IMR-90 (cell line): ENCODE measurements at regions not wholly inside any gene's neighbourhood (a gene's known extent, or its start where the extent isn't known, plus 50 kb on each side); places are given as distances from the start of the nearest gene placed in this dataset.

Source experiments
- ATAC-seq: fragments of 200-7000 bp; cut with Tn5 transposase; 2 replicates; pipeline ENCODE4 v1.9.1; 2020; ENCODE audit warnings: low read depth, mild to moderate bottlenecking, moderate library complexity
- BruUV-seq: library from RNA; stranded (reverse); fragments of 400-500 nt; replicated peaks from 2 replicates; lab custom pipeline; 2021; lab: Mats Ljungman, UMichigan
- CTCF ChIA-PET: fragments of 300-600 bp; formaldehyde crosslinking; extraction: SDS; loops from one replicate; lab custom pipeline; 2021; ENCODE audit warnings: antibody characterized with exemption; lab: Yijun Ruan, JAX
- POLR2A ChIA-PET: fragments of 300-600 bp; sonication (Branson Sonifier 250); formaldehyde crosslinking; loops from one replicate; lab custom pipeline; 2022; ENCODE audit warnings: antibody characterized with exemption; ENCODE audit not compliant: unreplicated experiment; lab: Charles Lee
- DNase-seq: peaks from one replicate; pipeline ENCODE4 v3.0.0; 2013
- H2AFZ ChIP-seq: replicated peaks from 2 replicates; pipeline ENCODE3; 2013; ENCODE audit warnings: low read length, mild to moderate bottlenecking; ENCODE audit not compliant: poor library complexity
- H2AK5ac ChIP-seq: 2 replicates; pipeline ENCODE4 v1.6.1; 2013; ENCODE audit warnings: low read depth, low read length, inconsistent platforms
- H2AK9ac ChIP-seq: replicated peaks from 2 replicates; pipeline ENCODE3; 2013; ENCODE audit warnings: mild to moderate bottlenecking, low read depth, low read length, moderate library complexity; ENCODE audit not compliant: poor library complexity
- H2BK120ac ChIP-seq: 2 replicates; pipeline ENCODE4 v1.6.1; 2013; ENCODE audit warnings: low read depth, low read length, inconsistent platforms
- H2BK15ac ChIP-seq: 3 replicates; pipeline ENCODE4 v1.6.1; 2013; ENCODE audit warnings: low read depth, low read length, inconsistent platforms
- H2BK20ac ChIP-seq: 2 replicates; pipeline ENCODE4 v1.6.1; 2013; ENCODE audit warnings: low read depth, mild to moderate bottlenecking, inconsistent platforms, low read length, moderate library complexity
- H2BK5ac ChIP-seq: 2 replicates; pipeline ENCODE4 v1.6.1; 2013; ENCODE audit warnings: mild to moderate bottlenecking, low read depth, low read length, inconsistent platforms; ENCODE audit not compliant: poor library complexity, severe bottlenecking
- H3K14ac ChIP-seq: replicated peaks from 2 replicates; pipeline ENCODE4 v1.6.1; 2013; ENCODE audit warnings: low read depth, low read length, inconsistent platforms
- H3K18ac ChIP-seq: 2 replicates; pipeline ENCODE4 v1.6.1; 2013; ENCODE audit warnings: low read depth, low read length, control low read depth
- H3K23ac ChIP-seq: 2 replicates; pipeline ENCODE4 v1.6.1; 2013; ENCODE audit warnings: low read depth, low read length, inconsistent platforms
- H3K27ac ChIP-seq: 2 replicates; pipeline ENCODE4 v1.5.1; 2013; ENCODE audit warnings: mild to moderate bottlenecking, control low read depth, low read length; ENCODE audit not compliant: insufficient read depth
- H3K27me3 ChIP-seq: 2 replicates; pipeline ENCODE4 v1.6.1; 2013; ENCODE audit warnings: low read length; ENCODE audit not compliant: control insufficient read depth, insufficient read depth
- H3K36me3 ChIP-seq: 2 replicates; pipeline ENCODE4 v1.6.1; 2013; ENCODE audit warnings: low read length, mixed read lengths; ENCODE audit not compliant: control insufficient read depth, insufficient read depth
- H3K4ac ChIP-seq: 2 replicates; pipeline ENCODE4 v1.6.1; 2013; ENCODE audit warnings: low read depth, low read length, inconsistent platforms
- H3K4me1 ChIP-seq: 2 replicates; pipeline ENCODE4 v1.6.1; 2013; ENCODE audit warnings: low read length, mixed read lengths; ENCODE audit not compliant: control insufficient read depth, insufficient read depth
- H3K4me2 ChIP-seq: 2 replicates; pipeline ENCODE4 v1.6.1; 2013; ENCODE audit warnings: low read depth, mild to moderate bottlenecking, control low read depth, low read length, moderate library complexity
- H3K4me3 ChIP-seq: 2 replicates; pipeline ENCODE4 v1.5.1; 2013; ENCODE audit warnings: low read depth, mild to moderate bottlenecking, control low read depth, low read length, moderate library complexity; ENCODE audit not compliant: insufficient read depth
- H3K56ac ChIP-seq: 2 replicates; pipeline ENCODE4 v1.6.1; 2013; ENCODE audit warnings: low read length, inconsistent platforms; ENCODE audit not compliant: insufficient read depth; ENCODE audit errors: extremely low read depth
- H3K79me1 ChIP-seq, 2 experiments: 2 replicates each; pipeline ENCODE4 v1.6.1; 2013; ENCODE audit warnings: low read length in 2 of 2, inconsistent platforms in 1 of 2, low read depth in 1 of 2
- H3K9ac ChIP-seq: 2 replicates; pipeline ENCODE4 v1.6.1; 2013; ENCODE audit warnings: low read depth, low read length, control low read depth
- H3K9me1 ChIP-seq: 2 replicates; pipeline ENCODE4 v1.6.1; 2013; ENCODE audit warnings: low read length, inconsistent platforms; ENCODE audit not compliant: insufficient read depth
- H3K9me3 ChIP-seq: 2 replicates; pipeline ENCODE4 v1.6.1; 2013; ENCODE audit warnings: low read length; ENCODE audit not compliant: control insufficient read depth, insufficient read depth
- H4K20me1 ChIP-seq: 2 replicates; pipeline ENCODE4 v1.6.1; 2013; ENCODE audit warnings: low read length, inconsistent platforms; ENCODE audit not compliant: insufficient read depth
- H4K5ac ChIP-seq: 2 replicates; pipeline ENCODE4 v1.6.1; 2013; ENCODE audit warnings: mild to moderate bottlenecking, low read depth, low read length, control low read depth
- H4K8ac ChIP-seq, 2 experiments: 2 replicates each; pipeline ENCODE4 v1.6.1; 2013; ENCODE audit warnings: low read depth in 2 of 2, low read length in 2 of 2, control low read depth in 1 of 2, inconsistent platforms in 1 of 2
- H4K91ac ChIP-seq: 2 replicates; pipeline ENCODE4 v1.6.1; 2013; ENCODE audit warnings: low read depth, low read length, inconsistent platforms; ENCODE audit not compliant: insufficient read depth
- BHLHE40 ChIP-seq: fragments of 150-350 bp; IDR thresholded peaks from 2 replicates; pipeline ENCODE4 v1.6.1; 2016; ENCODE audit warnings: mild to moderate bottlenecking, low read depth, low read length
- CEBPB ChIP-seq: IDR thresholded peaks from 2 replicates; pipeline ENCODE4 v1.6.1; 2012; ENCODE audit warnings: low read depth, low read length, improper control_type of control experiment
- CHD1 ChIP-seq: IDR thresholded peaks from 2 replicates; pipeline ENCODE4 v1.6.1; 2012; ENCODE audit warnings: low read depth, low read length, improper control_type of control experiment
- CTCF ChIP-seq: conservative IDR thresholded peaks from 2 replicates; pipeline ENCODE4 v1.5.1; 2012; ENCODE audit warnings: mild to moderate bottlenecking, low read depth, low read length, improper control_type of control experiment
- FOS ChIP-seq: fragments of 150-350 bp; IDR thresholded peaks from 2 replicates; pipeline ENCODE4 v1.6.1; 2016; ENCODE audit warnings: low read depth, low read length
- MAFK ChIP-seq: IDR thresholded peaks from 2 replicates; pipeline ENCODE4 v1.6.1; 2012; ENCODE audit warnings: low read depth, low read length, improper control_type of control experiment
- MAZ ChIP-seq: IDR thresholded peaks from 2 replicates; pipeline ENCODE4 v1.6.1; 2012; ENCODE audit warnings: low read depth, mild to moderate bottlenecking, low read length, improper control_type of control experiment, moderate library complexity, borderline replicate concordance
- MXI1 ChIP-seq: IDR thresholded peaks from 2 replicates; pipeline ENCODE4 v1.6.1; 2012; ENCODE audit warnings: low read depth, mild to moderate bottlenecking, low read length, moderate library complexity, borderline replicate concordance
- NFE2L2 ChIP-seq: fragments of 150-350 bp; IDR thresholded peaks from 2 replicates; pipeline ENCODE4 v1.6.1; 2016; ENCODE audit warnings: low read depth, mild to moderate bottlenecking, low read length
- POLR2A ChIP-seq: IDR thresholded peaks from 2 replicates; pipeline ENCODE4 v1.6.1; 2012; ENCODE audit warnings: mild to moderate bottlenecking, low read depth, low read length
- RAD21 ChIP-seq: IDR thresholded peaks from 2 replicates; pipeline ENCODE4 v1.6.1; 2012; ENCODE audit warnings: low read length, improper control_type of control experiment
- RCOR1 ChIP-seq: IDR thresholded peaks from 2 replicates; pipeline ENCODE4 v1.6.1; 2012; ENCODE audit warnings: mild to moderate bottlenecking, low read length, improper control_type of control experiment; ENCODE audit not compliant: insufficient replicate concordance
- RFX5 ChIP-seq: IDR thresholded peaks from 2 replicates; pipeline ENCODE4 v1.8.0; 2012; ENCODE audit warnings: low read depth, mild to moderate bottlenecking, low read length, moderate library complexity
- SMC3 ChIP-seq: fragments of 150-350 bp; IDR thresholded peaks from 2 replicates; pipeline ENCODE4 v1.6.1; 2016; ENCODE audit warnings: low read depth, mild to moderate bottlenecking, antibody characterized with exemption, low read length, moderate library complexity
- WGBS, 2 experiments: methylation state at CpG; one replicate each; pipeline versions ENCODE4 v1.1.5 to v1.1.7; 2013; ENCODE audit warnings: missing lambda C conversion rate in 2 of 2; ENCODE audit not compliant: insufficient read length in 1 of 2; ENCODE audit errors: extremely low coverage in 2 of 2; 5-methylcytosine and 5-hydroxymethylcytosine counted together
- dilution Hi-C: fragments of 300-500 bp; cut with HindIII; formaldehyde crosslinking; loops from one replicate; pipeline ENCODE4 v1.14.3; 2018; ENCODE audit warnings: low sequenced_read_pairs; ENCODE audit not compliant: unreplicated experiment
- in situ Hi-C: fragments of 300-500 bp; cut with MboI; formaldehyde crosslinking; loops from 3 replicates; pipeline ENCODE4 v1.14.3; 2019; ENCODE audit warnings: low sequenced_read_pairs, inconsistent platforms, mixed read lengths
- intact Hi-C: fragments of 100-400 bp; cut with micrococcal nuclease; formaldehyde crosslinking; loops from 2 replicates; pipeline ENCODE4 v1.10.0; 2022
- TF ChIP-seq, protein P1 (sequence below): fragments of 150-350 bp; IDR thresholded peaks from 2 replicates; pipeline ENCODE4 v1.6.1; 2017; ENCODE audit warnings: mild to moderate bottlenecking, antibody characterized with exemption, low read length, low read depth
- TF ChIP-seq, protein P2 (sequence below): fragments of 150-350 bp; IDR thresholded peaks from 2 replicates; pipeline ENCODE4 v1.6.1; 2016; ENCODE audit warnings: low read depth, mild to moderate bottlenecking, low read length, moderate library complexity, borderline replicate concordance

GRCh38 chr2:120502357-120502756 lies 156.4 kb downstream of the INHBB start:
- Histone ChIP-seq H3K9me3 (no peaks in the 10 kb centered on the region), H2AK9ac (no peak overlapping the region), H2BK5ac (no peak overlapping the region), H4K8ac (no peak overlapping the region), H3K14ac (no peak overlapping the region), H3K56ac (no peak overlapping the region), H3K36me3 (no peaks in the 10 kb centered on the region), H2BK120ac (no peak overlapping the region), H2BK20ac (no peak overlapping the region), H2AK5ac (no peak overlapping the region), H3K4me1 (peaks cover 1% of the 10 kb centered on the region; the same call in 1 of the 2 replicates), H3K4me2 (no peak overlapping the region), H3K9ac (no peak overlapping the region), H3K23ac (no peak overlapping the region), H3K27me3 (peaks cover 49% of the 10 kb centered on the region), H2BK15ac (no peak overlapping the region), H3K18ac (no peak overlapping the region), H3K27ac (no peak overlapping the region), H2AFZ (no peak overlapping the region), H4K20me1 (no peaks in the 10 kb centered on the region), H3K9me1 (no peaks in the 10 kb centered on the region; the same call in 1 of the 2 replicates), H3K4ac (no peak overlapping the region), H3K4me3 (no peak overlapping the region), H4K91ac (no peak overlapping the region), H4K5ac (no peak overlapping the region), H3K79me1 (no peaks in the 10 kb centered on the region)
- POLR2A ChIA-PET = no interaction called here
- intact Hi-C loops (no loop called here), in situ Hi-C loops (no loop called here), dilution Hi-C loops (no loop called here)
- CTCF ChIA-PET = no interaction called here
- DNase-seq (no peak), ATAC-seq (no peak)
- no peak for TF ChIP-seq CHD1
- no peak for TF ChIP-seq FOS
- no peak for TF ChIP-seq SMC3
- TF ChIP-seq, protein P1, sequence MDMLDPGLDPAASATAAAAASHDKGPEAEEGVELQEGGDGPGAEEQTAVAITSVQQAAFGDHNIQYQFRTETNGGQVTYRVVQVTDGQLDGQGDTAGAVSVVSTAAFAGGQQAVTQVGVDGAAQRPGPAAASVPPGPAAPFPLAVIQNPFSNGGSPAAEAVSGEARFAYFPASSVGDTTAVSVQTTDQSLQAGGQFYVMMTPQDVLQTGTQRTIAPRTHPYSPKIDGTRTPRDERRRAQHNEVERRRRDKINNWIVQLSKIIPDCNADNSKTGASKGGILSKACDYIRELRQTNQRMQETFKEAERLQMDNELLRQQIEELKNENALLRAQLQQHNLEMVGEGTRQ = no peak
- no peak for TF ChIP-seq BHLHE40
- TF ChIP-seq RFX5 = no peak
- TF ChIP-seq CEBPB = no peak
- no peak for TF ChIP-seq RAD21
- no peak for TF ChIP-seq MAFK
- no peak for TF ChIP-seq MAZ
- TF ChIP-seq RCOR1 = no peak
- TF ChIP-seq NFE2L2 = no peak
- TF ChIP-seq CTCF = no peak
- no peak for TF ChIP-seq POLR2A
- TF ChIP-seq, protein P2, sequence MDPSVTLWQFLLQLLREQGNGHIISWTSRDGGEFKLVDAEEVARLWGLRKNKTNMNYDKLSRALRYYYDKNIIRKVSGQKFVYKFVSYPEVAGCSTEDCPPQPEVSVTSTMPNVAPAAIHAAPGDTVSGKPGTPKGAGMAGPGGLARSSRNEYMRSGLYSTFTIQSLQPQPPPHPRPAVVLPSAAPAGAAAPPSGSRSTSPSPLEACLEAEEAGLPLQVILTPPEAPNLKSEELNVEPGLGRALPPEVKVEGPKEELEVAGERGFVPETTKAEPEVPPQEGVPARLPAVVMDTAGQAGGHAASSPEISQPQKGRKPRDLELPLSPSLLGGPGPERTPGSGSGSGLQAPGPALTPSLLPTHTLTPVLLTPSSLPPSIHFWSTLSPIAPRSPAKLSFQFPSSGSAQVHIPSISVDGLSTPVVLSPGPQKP = no peak
- no peak for TF ChIP-seq MXI1
- WGBS, 2 experiments = 86% methylated on average over 2 of the region's 6 CpGs; no CpG with 5 or more reads in 1 of the 2 experiments
- BruUV-seq = no TSS peak
